ENCODE measurements at regions not wholly inside any gene's neighbourhood (a gene's known extent, or its start where the extent isn't known, plus 50 kb on each side); places are given as distances from the start of the nearest gene placed in this dataset.

DNA sequence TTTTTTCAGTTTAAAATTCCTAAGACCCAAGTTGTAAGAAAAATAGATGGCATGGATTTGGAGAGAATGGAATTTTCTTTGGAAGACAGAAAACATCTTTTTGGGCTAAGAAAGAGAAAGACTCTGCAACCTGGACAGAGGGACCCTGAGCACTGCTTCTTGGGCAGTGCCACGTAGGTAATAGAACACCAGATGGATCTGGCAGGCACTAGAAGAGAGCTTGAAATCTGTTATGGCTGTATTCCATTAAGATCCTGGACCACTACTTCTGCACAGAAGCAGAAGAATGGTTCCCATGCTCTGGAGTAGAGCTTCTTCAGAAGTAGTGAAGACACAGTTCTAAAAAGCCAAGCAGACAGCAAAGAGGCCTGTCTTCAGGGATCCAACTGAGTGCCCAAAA is 306.4 kb upstream of the CD180 start:
- TF ChIP-seq, protein P1, sequence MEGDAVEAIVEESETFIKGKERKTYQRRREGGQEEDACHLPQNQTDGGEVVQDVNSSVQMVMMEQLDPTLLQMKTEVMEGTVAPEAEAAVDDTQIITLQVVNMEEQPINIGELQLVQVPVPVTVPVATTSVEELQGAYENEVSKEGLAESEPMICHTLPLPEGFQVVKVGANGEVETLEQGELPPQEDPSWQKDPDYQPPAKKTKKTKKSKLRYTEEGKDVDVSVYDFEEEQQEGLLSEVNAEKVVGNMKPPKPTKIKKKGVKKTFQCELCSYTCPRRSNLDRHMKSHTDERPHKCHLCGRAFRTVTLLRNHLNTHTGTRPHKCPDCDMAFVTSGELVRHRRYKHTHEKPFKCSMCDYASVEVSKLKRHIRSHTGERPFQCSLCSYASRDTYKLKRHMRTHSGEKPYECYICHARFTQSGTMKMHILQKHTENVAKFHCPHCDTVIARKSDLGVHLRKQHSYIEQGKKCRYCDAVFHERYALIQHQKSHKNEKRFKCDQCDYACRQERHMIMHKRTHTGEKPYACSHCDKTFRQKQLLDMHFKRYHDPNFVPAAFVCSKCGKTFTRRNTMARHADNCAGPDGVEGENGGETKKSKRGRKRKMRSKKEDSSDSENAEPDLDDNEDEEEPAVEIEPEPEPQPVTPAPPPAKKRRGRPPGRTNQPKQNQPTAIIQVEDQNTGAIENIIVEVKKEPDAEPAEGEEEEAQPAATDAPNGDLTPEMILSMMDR (IDR thresholded peaks at IDR 0.05; ENCODE audit: low read depth, low read length, poor library complexity, severe bottlenecking) = no peak
- no peak for TF ChIP-seq EZH2phosphoT487 (IDR thresholded peaks at IDR 0.05; ENCODE audit: borderline replicate concordance, low read length)

Data from DOHH2 (cell line).